Neural cell (in vitro differentiated cells): ENCODE measurements at regions not wholly inside any gene's neighbourhood (a gene's known extent, or its start where the extent isn't known, plus 50 kb on each side); places are given as distances from the start of the nearest gene placed in this dataset.

Source experiments
- CTCF ChIP-seq: fragments of 450-650 bp; IDR thresholded peaks from 2 replicates; pipeline ENCODE4 v1.5.1; 2014; ENCODE audit warnings: antibody characterized with exemption, mild to moderate bottlenecking, moderate library complexity; ENCODE audit not compliant: poor library complexity, severe bottlenecking
- EP300 ChIP-seq: fragments of 450-650 bp; conservative IDR thresholded peaks from 2 replicates; pipeline ENCODE4 v1.6.1; 2014; ENCODE audit warnings: antibody characterized with exemption, mild to moderate bottlenecking, moderate library complexity; ENCODE audit not compliant: poor library complexity, severe bottlenecking
- EZH2 ChIP-seq: fragments of 200-600, 300-800 bp; shearing (Covaris generic), sonication (generic); IDR thresholded peaks from 2 replicates; pipeline ENCODE4 v1.6.1; 2014; ENCODE audit warnings: antibody characterized with exemption, low read length, borderline replicate concordance, mild to moderate bottlenecking; ENCODE audit not compliant: insufficient read depth, poor library complexity, severe bottlenecking
- TAF1 ChIP-seq: IDR thresholded peaks from 2 replicates; pipeline ENCODE4 v1.6.1; 2012; ENCODE audit warnings: low read depth

GRCh38 chr18:28650860-28651259 is 473.9 kb upstream of the CDH2 start:
- TF ChIP-seq CTCF (no peak), TAF1 (no peak), EZH2 (no peak), EP300 (no peak)
